ENCODE measurements at regions not wholly inside any gene's neighbourhood (a gene's known extent, or its start where the extent isn't known, plus 50 kb on each side); places are given as distances from the start of the nearest gene placed in this dataset.

DNA sequence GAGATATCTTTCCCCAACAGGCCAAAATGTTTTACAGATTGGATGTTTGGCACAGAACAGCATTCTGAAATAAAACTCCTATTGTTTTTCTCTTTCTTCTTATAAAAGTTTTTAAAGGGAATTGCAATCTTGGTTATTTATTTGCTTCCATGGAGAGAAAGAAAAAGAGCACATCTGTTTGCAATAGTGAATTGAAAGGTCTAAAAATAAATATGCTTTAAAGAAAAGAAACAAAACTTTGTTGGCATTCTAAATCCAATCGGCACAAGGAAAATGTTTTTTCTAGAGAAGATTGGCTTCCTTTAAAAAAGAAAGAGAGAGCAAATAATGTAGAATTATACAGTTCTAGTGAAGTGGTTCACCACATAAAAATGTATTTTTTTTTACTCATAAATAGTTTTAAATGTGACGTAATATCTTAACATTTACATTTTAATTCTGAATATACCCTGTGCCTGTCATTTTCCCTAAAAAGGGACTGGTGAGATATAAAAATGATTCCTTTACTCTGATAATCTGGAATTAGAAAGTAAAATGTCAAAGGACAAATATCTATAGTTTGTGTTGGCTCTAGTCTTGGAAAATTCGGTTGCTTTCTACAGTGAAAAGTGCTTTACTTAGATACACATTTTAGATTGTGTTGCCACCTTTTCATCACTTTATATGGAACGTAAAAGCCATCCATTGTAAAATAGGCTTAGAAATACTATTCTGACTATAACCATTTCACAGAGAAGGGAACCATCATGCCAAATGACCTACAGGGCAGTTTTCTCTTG, 257.4 kb upstream of the CBLB start:
- no peak overlapping the region for H3K4me3 ChIP-seq (ENCODE audit: low read depth, low read length)
- DNase-seq (ENCODE audit: low read depth): no peak
- TF ChIP-seq, protein P1, sequence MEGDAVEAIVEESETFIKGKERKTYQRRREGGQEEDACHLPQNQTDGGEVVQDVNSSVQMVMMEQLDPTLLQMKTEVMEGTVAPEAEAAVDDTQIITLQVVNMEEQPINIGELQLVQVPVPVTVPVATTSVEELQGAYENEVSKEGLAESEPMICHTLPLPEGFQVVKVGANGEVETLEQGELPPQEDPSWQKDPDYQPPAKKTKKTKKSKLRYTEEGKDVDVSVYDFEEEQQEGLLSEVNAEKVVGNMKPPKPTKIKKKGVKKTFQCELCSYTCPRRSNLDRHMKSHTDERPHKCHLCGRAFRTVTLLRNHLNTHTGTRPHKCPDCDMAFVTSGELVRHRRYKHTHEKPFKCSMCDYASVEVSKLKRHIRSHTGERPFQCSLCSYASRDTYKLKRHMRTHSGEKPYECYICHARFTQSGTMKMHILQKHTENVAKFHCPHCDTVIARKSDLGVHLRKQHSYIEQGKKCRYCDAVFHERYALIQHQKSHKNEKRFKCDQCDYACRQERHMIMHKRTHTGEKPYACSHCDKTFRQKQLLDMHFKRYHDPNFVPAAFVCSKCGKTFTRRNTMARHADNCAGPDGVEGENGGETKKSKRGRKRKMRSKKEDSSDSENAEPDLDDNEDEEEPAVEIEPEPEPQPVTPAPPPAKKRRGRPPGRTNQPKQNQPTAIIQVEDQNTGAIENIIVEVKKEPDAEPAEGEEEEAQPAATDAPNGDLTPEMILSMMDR (IDR thresholded peaks at IDR 0.05; ENCODE audit: control insufficient read depth, extremely low read depth, insufficient read depth): no peak

DNA sequence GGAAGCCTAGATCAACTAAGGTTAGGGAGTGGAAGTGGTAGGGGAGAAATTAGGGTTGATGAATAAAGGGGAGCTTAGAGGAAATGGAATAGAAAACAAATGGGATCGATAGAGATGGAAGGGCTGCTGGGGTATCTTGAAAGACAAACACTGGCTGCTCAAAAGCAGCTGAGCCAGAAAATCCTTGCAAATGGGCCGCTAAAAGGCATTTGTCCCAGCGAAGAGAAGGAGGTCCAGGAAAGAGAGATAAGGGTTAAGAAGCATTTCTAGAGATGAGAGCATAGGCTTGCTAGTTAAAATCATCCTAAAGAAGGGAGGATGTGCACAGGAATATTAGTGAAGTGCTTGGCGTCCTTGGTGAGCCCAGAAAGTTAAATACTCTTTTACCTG, 258.0 kb upstream of the CBLB start:
- no peak overlapping the region for H3K4me3 ChIP-seq (ENCODE audit: low read depth, low read length)
- TF ChIP-seq, protein P1 (IDR thresholded peaks at IDR 0.05; ENCODE audit: control insufficient read depth, extremely low read depth, insufficient read depth): no peak
- no peak for DNase-seq (ENCODE audit: low read depth)

DNA sequence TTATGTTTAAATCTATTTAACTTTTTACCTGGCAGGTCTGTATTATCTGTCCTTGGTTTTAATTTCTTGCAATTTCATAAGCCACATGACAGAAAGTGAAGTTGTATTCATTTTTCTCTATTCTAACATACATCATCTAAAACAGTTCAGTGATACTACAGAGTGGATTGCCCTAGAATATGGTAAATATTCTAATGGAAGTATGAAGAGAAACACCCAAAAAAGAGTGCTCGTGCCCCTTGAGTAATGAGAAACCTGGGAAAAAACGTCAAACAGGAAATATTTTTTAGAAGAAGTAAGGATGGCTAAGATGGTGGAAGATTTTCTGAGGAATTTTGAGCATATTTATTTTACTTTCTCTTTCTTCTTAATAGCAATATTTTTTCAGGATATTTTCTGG, 261.1 kb upstream of the CBLB start:
- no peak overlapping the region for H3K4me3 ChIP-seq (ENCODE audit: low read depth, low read length)
- no peak for DNase-seq (ENCODE audit: low read depth)
- TF ChIP-seq, protein P1 (IDR thresholded peaks at IDR 0.05; ENCODE audit: control insufficient read depth, extremely low read depth, insufficient read depth): no peak

DNA sequence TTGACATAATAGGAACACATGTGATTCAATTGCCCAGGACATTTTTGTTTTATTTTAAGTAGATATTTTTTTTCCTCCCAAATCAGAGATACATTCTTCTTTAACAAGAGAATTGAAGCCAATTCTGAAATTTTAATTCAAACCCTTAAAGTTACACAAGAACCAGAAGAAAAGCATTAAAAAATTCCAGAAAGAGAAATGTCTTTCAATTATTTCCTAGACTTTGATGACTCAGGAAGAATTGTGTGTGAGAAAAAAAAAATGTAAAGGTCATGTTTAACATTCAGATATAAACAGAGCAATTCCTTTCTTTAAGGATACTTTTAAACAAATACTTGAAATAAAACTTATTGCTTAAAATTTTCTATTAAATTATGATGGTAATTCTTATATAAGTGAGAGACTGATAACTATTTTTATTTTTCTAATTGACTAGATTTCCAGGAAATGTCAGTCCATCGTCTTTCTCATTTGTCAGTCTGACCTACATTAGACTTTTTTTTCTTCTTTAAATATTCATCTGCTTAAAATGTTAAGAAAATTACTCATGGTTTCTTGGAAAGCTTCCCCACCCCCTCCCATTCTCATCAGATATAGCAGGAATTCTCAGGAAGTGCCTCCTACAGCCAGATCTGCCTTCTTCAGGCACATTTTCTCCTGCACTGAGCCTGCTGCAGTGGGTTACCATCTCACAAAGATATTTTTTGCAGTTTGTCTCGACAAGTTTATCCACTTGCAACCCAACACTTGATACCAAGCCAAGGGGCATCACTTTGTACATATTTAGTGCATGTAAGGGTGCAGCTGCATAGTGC, 261.8 kb upstream of the CBLB start:
- TF ChIP-seq, protein P1 (IDR thresholded peaks at IDR 0.05; ENCODE audit: control insufficient read depth, extremely low read depth, insufficient read depth): no peak
- no peak overlapping the region for H3K4me3 ChIP-seq (ENCODE audit: low read depth, low read length)
- DNase-seq (ENCODE audit: low read depth): no peak

DNA sequence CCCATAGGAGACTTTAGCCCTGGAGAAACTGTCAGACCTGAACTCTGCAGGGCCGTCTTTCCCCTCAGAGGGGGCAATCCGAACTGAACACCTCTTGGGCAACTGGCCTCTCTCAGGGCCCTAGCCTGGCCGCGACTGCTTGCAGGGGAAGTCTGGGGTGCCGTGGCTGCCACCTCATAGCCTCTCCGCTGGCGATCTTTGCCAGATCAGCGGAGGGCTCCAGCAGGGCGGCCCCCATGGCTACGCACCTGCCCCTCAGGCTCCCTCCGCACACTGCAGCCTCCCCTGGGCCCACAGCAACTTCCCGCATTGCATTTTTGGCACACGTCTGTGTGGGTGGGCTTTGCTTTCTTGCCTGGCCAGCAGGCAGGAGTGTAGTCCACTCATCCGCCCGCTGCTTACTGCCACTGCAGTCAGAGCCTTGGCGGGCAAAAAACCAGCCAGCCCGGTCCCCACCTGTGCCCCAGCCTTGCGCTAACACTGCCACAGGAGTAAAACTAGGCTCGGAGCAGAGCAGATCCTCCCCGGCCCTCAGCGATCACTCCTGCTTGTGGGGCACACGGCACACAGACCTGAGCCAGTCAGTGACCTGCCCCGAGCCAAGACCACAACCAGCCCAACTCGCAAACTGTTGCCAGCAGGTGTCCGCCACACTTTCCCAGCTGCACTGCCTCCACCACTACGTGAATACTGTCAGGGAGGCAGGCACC, 266.8 kb upstream of the CBLB start:
- TF ChIP-seq, protein P1 (IDR thresholded peaks at IDR 0.05; ENCODE audit: control insufficient read depth, extremely low read depth, insufficient read depth): no peak
- no peak overlapping the region for H3K4me3 ChIP-seq (ENCODE audit: low read depth, low read length)
- DNase-seq (ENCODE audit: low read depth): no peak

DNA sequence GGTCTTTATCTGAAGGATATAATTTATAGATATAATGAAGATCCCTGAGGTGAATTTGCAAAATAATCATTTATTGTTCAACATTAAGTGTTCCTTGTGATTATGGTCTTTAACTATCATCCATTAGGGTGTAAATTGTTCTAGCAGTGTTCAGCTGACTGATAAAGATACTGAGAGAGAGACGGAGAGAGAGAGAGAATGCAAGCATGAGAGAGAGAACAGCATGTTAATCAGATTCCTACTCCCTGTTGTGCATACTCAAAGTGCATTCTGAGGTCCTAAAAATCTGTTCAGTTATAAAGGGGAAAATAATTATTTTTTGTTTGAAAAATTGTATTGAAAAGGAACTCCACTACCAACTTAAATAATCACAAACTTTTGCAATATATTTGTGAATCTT, 271.0 kb upstream of the CBLB start:
- TF ChIP-seq, protein P1 (IDR thresholded peaks at IDR 0.05; ENCODE audit: control insufficient read depth, extremely low read depth, insufficient read depth): no peak
- H3K4me3 ChIP-seq (ENCODE audit: low read depth, low read length): no peak overlapping the region
- DNase-seq (ENCODE audit: low read depth): no peak

Measured in LNCaP clone FGC (cell line).